ENCODE measurements at regions not wholly inside any gene's neighbourhood (a gene's known extent, or its start where the extent isn't known, plus 50 kb on each side); places are given as distances from the start of the nearest gene placed in this dataset.

DNA sequence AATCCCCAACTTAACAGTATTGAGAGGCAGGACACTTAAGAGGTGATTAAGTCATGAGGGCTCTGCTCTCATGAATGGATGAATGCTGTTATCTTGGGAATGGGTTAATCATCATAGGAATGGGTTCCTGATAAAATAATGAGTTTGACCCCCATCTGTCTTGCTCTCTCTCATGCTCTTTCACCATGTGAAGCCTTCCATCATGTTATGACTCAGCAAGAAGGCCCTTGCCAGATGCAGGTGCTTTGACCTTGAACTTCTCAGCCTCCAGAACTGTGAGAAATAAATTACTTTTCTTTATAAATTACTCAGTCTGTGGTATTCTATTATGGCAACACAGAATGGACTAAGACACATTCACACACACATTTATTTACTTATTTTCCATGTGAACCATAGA lies 89.0 kb upstream of the PPM1H start:
- Histone ChIP-seq H3K4me3 (ENCODE audit: low read depth in 1 of 2, low read length in 2 of 2) (no peak overlapping the region), H3K9ac (ENCODE audit: low read depth in 1 of 2, low read length in 2 of 2) (no peak overlapping the region), H3K27me3 (ENCODE audit: control insufficient read depth in 1 of 2, insufficient read depth in 2 of 2, low read length in 2 of 2) (no peaks in the 10 kb centered on the region), H3K36me3 (ENCODE audit: control insufficient read depth in 1 of 2, insufficient read depth in 2 of 2, low read length in 2 of 2) (no peaks in the 10 kb centered on the region), H3K27ac (ENCODE audit: low read depth, low read length) (no peak overlapping the region), H3K9me3 (ENCODE audit: control insufficient read depth in 1 of 2, low read length in 2 of 2) (no peaks in the 10 kb centered on the region), H3K4me1 (ENCODE audit: control insufficient read depth in 1 of 2, insufficient read depth in 2 of 2, low read length in 2 of 2) (no peaks in the 10 kb centered on the region)

DNA sequence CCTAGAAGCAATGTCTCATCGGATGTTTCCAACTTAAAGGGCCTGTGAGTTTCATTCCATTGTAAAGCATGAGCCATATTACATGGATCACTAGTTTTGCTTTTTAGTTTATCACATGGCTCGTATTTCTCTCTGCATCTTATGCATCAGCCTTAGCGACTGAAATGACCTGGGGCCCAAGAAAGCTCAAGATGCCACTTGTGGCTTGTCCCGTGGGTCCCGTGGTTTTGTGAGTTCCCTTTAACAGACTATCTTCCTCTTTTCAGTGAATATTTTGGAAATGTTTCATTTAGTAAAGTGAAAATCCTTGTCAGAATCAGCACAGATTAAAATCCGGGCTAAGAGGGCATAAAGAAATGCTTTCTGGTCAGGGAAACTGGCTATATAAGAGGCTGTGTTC lies 86.2 kb upstream of the PPM1H start:
- H3K27ac ChIP-seq (ENCODE audit: low read depth, low read length) = no peak overlapping the region
- no peaks in the 10 kb centered on the region for H3K27me3 ChIP-seq (ENCODE audit: control insufficient read depth in 1 of 2, insufficient read depth in 2 of 2, low read length in 2 of 2)
- H3K9me3 ChIP-seq (ENCODE audit: control insufficient read depth in 1 of 2, low read length in 2 of 2) = no peaks in the 10 kb centered on the region
- no peak overlapping the region for H3K9ac ChIP-seq (ENCODE audit: low read depth in 1 of 2, low read length in 2 of 2)
- no peaks in the 10 kb centered on the region for H3K4me1 ChIP-seq (ENCODE audit: control insufficient read depth in 1 of 2, insufficient read depth in 2 of 2, low read length in 2 of 2)
- H3K4me3 ChIP-seq (ENCODE audit: low read depth in 1 of 2, low read length in 2 of 2) = no peak overlapping the region
- H3K36me3 ChIP-seq (ENCODE audit: control insufficient read depth in 1 of 2, insufficient read depth in 2 of 2, low read length in 2 of 2) = no peaks in the 10 kb centered on the region

DNA sequence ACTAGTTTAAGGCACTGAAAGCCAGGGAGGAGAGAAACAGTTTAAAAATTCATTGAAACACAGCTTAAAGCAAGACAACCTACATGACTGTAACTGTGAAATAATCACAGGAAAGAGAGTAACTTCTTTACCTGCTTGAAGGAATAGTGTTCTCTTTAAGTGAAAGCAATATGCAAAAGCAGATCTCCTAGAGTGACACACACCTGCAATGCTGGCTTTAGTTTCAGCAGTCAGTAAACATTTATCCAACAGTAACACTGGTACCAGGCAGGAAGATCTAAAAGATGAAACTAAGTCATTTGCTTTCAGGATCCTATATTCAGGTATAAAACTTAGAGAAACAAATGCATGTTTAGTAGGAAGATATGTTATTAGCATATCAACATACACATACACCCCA lies 85.3 kb upstream of the PPM1H start:
- no peaks in the 10 kb centered on the region for H3K9me3 ChIP-seq (ENCODE audit: control insufficient read depth in 1 of 2, low read length in 2 of 2)
- H3K36me3 ChIP-seq (ENCODE audit: control insufficient read depth in 1 of 2, insufficient read depth in 2 of 2, low read length in 2 of 2) = no peaks in the 10 kb centered on the region
- H3K4me1 ChIP-seq (ENCODE audit: control insufficient read depth in 1 of 2, insufficient read depth in 2 of 2, low read length in 2 of 2) = no peaks in the 10 kb centered on the region
- H3K27me3 ChIP-seq (ENCODE audit: control insufficient read depth in 1 of 2, insufficient read depth in 2 of 2, low read length in 2 of 2) = no peaks in the 10 kb centered on the region
- H3K27ac ChIP-seq (ENCODE audit: low read depth, low read length) = no peak overlapping the region
- H3K4me3 ChIP-seq (ENCODE audit: low read depth in 1 of 2, low read length in 2 of 2) = no peak overlapping the region
- no peak overlapping the region for H3K9ac ChIP-seq (ENCODE audit: low read depth in 1 of 2, low read length in 2 of 2)

DNA sequence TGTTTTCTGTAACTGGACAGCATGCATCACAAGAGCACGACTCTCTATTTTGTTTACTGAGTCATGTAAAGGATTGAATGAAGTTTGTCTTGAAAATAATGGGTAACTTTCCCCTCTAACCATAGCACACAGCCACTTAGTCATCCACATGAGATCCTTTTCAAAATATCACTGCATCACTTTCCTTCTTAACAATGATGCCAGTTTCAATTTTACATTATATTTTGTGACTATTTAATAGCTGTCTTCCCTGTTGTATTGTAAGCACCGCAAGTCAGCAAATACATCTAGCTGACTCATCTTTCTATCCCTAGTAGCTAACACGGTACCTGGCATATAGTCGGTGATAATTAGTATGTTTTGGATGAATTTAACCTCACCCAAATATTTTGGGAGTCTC lies 83.3 kb upstream of the PPM1H start:
- no peaks in the 10 kb centered on the region for H3K4me1 ChIP-seq (ENCODE audit: control insufficient read depth in 1 of 2, insufficient read depth in 2 of 2, low read length in 2 of 2)
- no peaks in the 10 kb centered on the region for H3K27me3 ChIP-seq (ENCODE audit: control insufficient read depth in 1 of 2, insufficient read depth in 2 of 2, low read length in 2 of 2)
- H3K9me3 ChIP-seq (ENCODE audit: control insufficient read depth in 1 of 2, low read length in 2 of 2) = no peaks in the 10 kb centered on the region
- H3K36me3 ChIP-seq (ENCODE audit: control insufficient read depth in 1 of 2, insufficient read depth in 2 of 2, low read length in 2 of 2) = no peaks in the 10 kb centered on the region
- no peak overlapping the region for H3K4me3 ChIP-seq (ENCODE audit: low read depth in 1 of 2, low read length in 2 of 2)
- H3K27ac ChIP-seq (ENCODE audit: low read depth, low read length) = no peak overlapping the region
- H3K9ac ChIP-seq (ENCODE audit: low read depth in 1 of 2, low read length in 2 of 2) = no peak overlapping the region

DNA sequence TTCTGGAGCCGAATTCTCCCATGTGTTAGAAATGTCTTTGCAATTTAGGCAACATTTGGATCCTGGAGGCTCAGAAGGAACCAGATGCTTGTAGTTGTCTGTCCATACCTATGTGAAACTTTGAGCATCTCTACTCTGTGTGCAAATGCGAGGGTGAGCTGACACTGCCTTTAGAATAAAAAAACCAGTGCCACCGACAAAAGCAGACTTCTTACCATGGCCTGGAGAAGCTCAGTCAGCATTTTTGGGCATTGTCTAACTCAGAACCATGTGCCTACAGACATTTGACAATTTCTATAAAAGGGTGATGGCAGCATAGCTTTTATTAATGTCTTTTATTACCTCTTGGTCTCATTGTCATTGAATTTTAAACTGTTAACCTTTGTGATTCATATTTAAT lies 78.4 kb upstream of the PPM1H start:
- Histone ChIP-seq H3K27ac (ENCODE audit: low read depth, low read length) (no peak overlapping the region), H3K36me3 (ENCODE audit: control insufficient read depth in 1 of 2, insufficient read depth in 2 of 2, low read length in 2 of 2) (no peaks in the 10 kb centered on the region), H3K9me3 (ENCODE audit: control insufficient read depth in 1 of 2, low read length in 2 of 2) (no peaks in the 10 kb centered on the region), H3K9ac (ENCODE audit: low read depth in 1 of 2, low read length in 2 of 2) (no peak overlapping the region), H3K4me3 (ENCODE audit: low read depth in 1 of 2, low read length in 2 of 2) (no peak overlapping the region), H3K27me3 (ENCODE audit: control insufficient read depth in 1 of 2, insufficient read depth in 2 of 2, low read length in 2 of 2) (no peaks in the 10 kb centered on the region), H3K4me1 (ENCODE audit: control insufficient read depth in 1 of 2, insufficient read depth in 2 of 2, low read length in 2 of 2) (no peaks in the 10 kb centered on the region)

- Histone ChIP-seq H3K27ac (ENCODE audit: low read depth, low read length) (no peak overlapping the region), H3K27me3 (ENCODE audit: control insufficient read depth in 1 of 2, insufficient read depth in 2 of 2, low read length in 2 of 2) (no peaks in the 10 kb centered on the region), H3K4me1 (ENCODE audit: control insufficient read depth in 1 of 2, insufficient read depth in 2 of 2, low read length in 2 of 2) (no peaks in the 10 kb centered on the region), H3K36me3 (ENCODE audit: control insufficient read depth in 1 of 2, insufficient read depth in 2 of 2, low read length in 2 of 2) (no peaks in the 10 kb centered on the region), H3K4me3 (ENCODE audit: low read depth in 1 of 2, low read length in 2 of 2) (no peak overlapping the region), H3K9ac (ENCODE audit: low read depth in 1 of 2, low read length in 2 of 2) (no peak overlapping the region), H3K9me3 (ENCODE audit: control insufficient read depth in 1 of 2, low read length in 2 of 2) (no peaks in the 10 kb centered on the region)
Observed at GRCh38 chr12:63010698-63011097, 75.7 kb upstream of the PPM1H start.

GRCh38 chr12:63008372-63008771 lies 73.4 kb upstream of the PPM1H start:
- H3K4me1 ChIP-seq (ENCODE audit: control insufficient read depth in 1 of 2, insufficient read depth in 2 of 2, low read length in 2 of 2) = no peaks in the 10 kb centered on the region

GRCh38 chr12:63007726-63008125 lies 72.8 kb upstream of the PPM1H start:
- no peak overlapping the region for H3K27ac ChIP-seq (ENCODE audit: low read depth, low read length)
- H3K4me3 ChIP-seq (ENCODE audit: low read depth in 1 of 2, low read length in 2 of 2) = no peak overlapping the region
- no peaks in the 10 kb centered on the region for H3K27me3 ChIP-seq (ENCODE audit: control insufficient read depth in 1 of 2, insufficient read depth in 2 of 2, low read length in 2 of 2)
- H3K4me1 ChIP-seq (ENCODE audit: control insufficient read depth in 1 of 2, insufficient read depth in 2 of 2, low read length in 2 of 2) = no peaks in the 10 kb centered on the region
- no peak overlapping the region for H3K9ac ChIP-seq (ENCODE audit: low read depth in 1 of 2, low read length in 2 of 2)
- no peaks in the 10 kb centered on the region for H3K36me3 ChIP-seq (ENCODE audit: control insufficient read depth in 1 of 2, insufficient read depth in 2 of 2, low read length in 2 of 2)
- H3K9me3 ChIP-seq (ENCODE audit: control insufficient read depth in 1 of 2, low read length in 2 of 2) = no peaks in the 10 kb centered on the region

More at GRCh38 chr12:63008372-63008771, 73.4 kb upstream of the PPM1H start:
- H3K27me3 ChIP-seq (ENCODE audit: control insufficient read depth in 1 of 2, insufficient read depth in 2 of 2, low read length in 2 of 2) = no peaks in the 10 kb centered on the region
- H3K9me3 ChIP-seq (ENCODE audit: control insufficient read depth in 1 of 2, low read length in 2 of 2) = no peaks in the 10 kb centered on the region
- no peak overlapping the region for H3K9ac ChIP-seq (ENCODE audit: low read depth in 1 of 2, low read length in 2 of 2)
- no peak overlapping the region for H3K27ac ChIP-seq (ENCODE audit: low read depth, low read length)
- no peak overlapping the region for H3K4me3 ChIP-seq (ENCODE audit: low read depth in 1 of 2, low read length in 2 of 2)
- no peaks in the 10 kb centered on the region for H3K36me3 ChIP-seq (ENCODE audit: control insufficient read depth in 1 of 2, insufficient read depth in 2 of 2, low read length in 2 of 2)

DNA sequence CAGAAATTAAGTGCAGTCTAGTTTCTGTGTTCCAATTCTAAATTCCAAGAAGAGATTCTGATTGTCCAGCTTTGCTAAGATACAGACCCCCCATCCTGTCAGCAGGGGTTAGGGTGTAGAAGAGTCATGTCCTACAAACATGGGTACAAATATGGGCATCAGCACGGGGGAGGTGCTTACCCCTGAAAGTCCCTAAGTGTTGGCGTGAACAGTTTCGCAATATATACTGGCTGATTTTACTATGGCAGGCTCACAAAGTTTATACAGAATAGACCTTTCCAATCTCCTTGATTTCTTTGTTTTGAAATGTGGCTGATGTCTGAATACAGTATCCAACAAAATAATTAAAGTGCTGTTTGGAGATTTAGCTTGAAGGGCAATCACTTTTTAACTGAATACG lies 71.6 kb upstream of the PPM1H start:
- no peak overlapping the region for H3K27ac ChIP-seq (ENCODE audit: low read depth, low read length)
- no peaks in the 10 kb centered on the region for H3K27me3 ChIP-seq (ENCODE audit: control insufficient read depth in 1 of 2, insufficient read depth in 2 of 2, low read length in 2 of 2)
- no peaks in the 10 kb centered on the region for H3K36me3 ChIP-seq (ENCODE audit: control insufficient read depth in 1 of 2, insufficient read depth in 2 of 2, low read length in 2 of 2)
- H3K9ac ChIP-seq (ENCODE audit: low read depth in 1 of 2, low read length in 2 of 2) = no peak overlapping the region
- no peaks in the 10 kb centered on the region for H3K4me1 ChIP-seq (ENCODE audit: control insufficient read depth in 1 of 2, insufficient read depth in 2 of 2, low read length in 2 of 2)
- no peaks in the 10 kb centered on the region for H3K9me3 ChIP-seq (ENCODE audit: control insufficient read depth in 1 of 2, low read length in 2 of 2)
- H3K4me3 ChIP-seq (ENCODE audit: low read depth in 1 of 2, low read length in 2 of 2) = no peak overlapping the region

- Histone ChIP-seq H3K9me3 (ENCODE audit: control insufficient read depth in 1 of 2, low read length in 2 of 2) (no peaks in the 10 kb centered on the region), H3K36me3 (ENCODE audit: control insufficient read depth in 1 of 2, insufficient read depth in 2 of 2, low read length in 2 of 2) (no peaks in the 10 kb centered on the region), H3K27ac (ENCODE audit: low read depth, low read length) (no peak overlapping the region), H3K4me3 (ENCODE audit: low read depth in 1 of 2, low read length in 2 of 2) (no peak overlapping the region), H3K9ac (ENCODE audit: low read depth in 1 of 2, low read length in 2 of 2) (no peak overlapping the region), H3K27me3 (ENCODE audit: control insufficient read depth in 1 of 2, insufficient read depth in 2 of 2, low read length in 2 of 2) (no peaks in the 10 kb centered on the region), H3K4me1 (ENCODE audit: control insufficient read depth in 1 of 2, insufficient read depth in 2 of 2, low read length in 2 of 2) (no peaks in the 10 kb centered on the region)
Observed at GRCh38 chr12:63005382-63005781, 70.4 kb upstream of the PPM1H start.

GRCh38 chr12:63003223-63003819 lies 68.4 kb upstream of the PPM1H start:
- Histone ChIP-seq H3K9ac (ENCODE audit: low read depth in 1 of 2, low read length in 2 of 2) (no peak overlapping the region), H3K4me3 (ENCODE audit: low read depth in 1 of 2, low read length in 2 of 2) (no peak overlapping the region), H3K27ac (ENCODE audit: low read depth, low read length) (no peak overlapping the region), H3K36me3 (ENCODE audit: control insufficient read depth in 1 of 2, insufficient read depth in 2 of 2, low read length in 2 of 2) (no peaks in the 10 kb centered on the region), H3K4me1 (ENCODE audit: control insufficient read depth in 1 of 2, insufficient read depth in 2 of 2, low read length in 2 of 2) (no peaks in the 10 kb centered on the region), H3K27me3 (ENCODE audit: control insufficient read depth in 1 of 2, insufficient read depth in 2 of 2, low read length in 2 of 2) (no peaks in the 10 kb centered on the region), H3K9me3 (ENCODE audit: control insufficient read depth in 1 of 2, low read length in 2 of 2) (no peaks in the 10 kb centered on the region)
